CD4-positive, alpha-beta memory T cell (primary cell): ENCODE measurements at regions not wholly inside any gene's neighbourhood (a gene's known extent, or its start where the extent isn't known, plus 50 kb on each side); places are given as distances from the start of the nearest gene placed in this dataset.
"Not testable (repeated sequence)": the region's sequence is repeated elsewhere in the genome, so short reads cannot be mapped to it uniquely, and the experiment has no call there.

Source experiments
- CTCF ChIA-PET: fragments of 350-600 bp; sonication (Branson Sonifier 250); formaldehyde crosslinking; loops from one replicate; lab custom pipeline; 2021; ENCODE audit warnings: inconsistent platforms; ENCODE audit not compliant: partially characterized antibody; lab: Charles Lee
- POLR2A ChIA-PET: fragments of 350-600 bp; sonication (Branson Sonifier 250); formaldehyde crosslinking; loops from one replicate; lab custom pipeline; 2021; ENCODE audit not compliant: partially characterized antibody; lab: Charles Lee
- DNase-seq, 5 donors: peaks; one replicate each; pipeline versions ENCODE4 v3.0.0 to v3.0.0-alpha.2; 2020 to 2022; ENCODE audit warnings: mixed read lengths in 1 of 5
- H3K27ac ChIP-seq: one replicate; pipeline ENCODE4 v1.7.0; 2013; ENCODE audit warnings: low read depth, low read length
- H3K27me3 ChIP-seq: 2 replicates; pipeline ENCODE4 v1.7.0; 2013; ENCODE audit warnings: mild to moderate bottlenecking, low read length, moderate library complexity; ENCODE audit not compliant: insufficient read depth
- H3K36me3 ChIP-seq: 2 replicates; pipeline ENCODE4 v1.7.0; 2013; ENCODE audit warnings: mild to moderate bottlenecking, low read length, moderate library complexity; ENCODE audit not compliant: insufficient read depth
- H3K4me1 ChIP-seq: 2 replicates; pipeline ENCODE4 v1.7.0; 2013; ENCODE audit warnings: mild to moderate bottlenecking, low read length, moderate library complexity; ENCODE audit not compliant: insufficient read depth
- H3K4me3 ChIP-seq, 2 donors: one replicate each; pipeline ENCODE4 v1.7.0; 2013; ENCODE audit warnings: low read length in 2 of 2, mild to moderate bottlenecking in 1 of 2
- H3K9me3 ChIP-seq, 2 donors: one replicate each; pipeline ENCODE4 v1.7.0; 2013; ENCODE audit warnings: low read length in 2 of 2, control low read depth in 1 of 2; ENCODE audit not compliant: control insufficient read depth in 1 of 2
- H3K27ac Mint-ChIP-seq, 7 donors: one replicate each; pipeline ENCODE4 v1.8.0; 2020 to 2021; ENCODE audit warnings: mixed read lengths in 7 of 7, mild to moderate bottlenecking in 6 of 7, inconsistent platforms in 3 of 7, moderate library complexity in 3 of 7
- H3K27me3 Mint-ChIP-seq, 2 donors: one replicate each; pipeline ENCODE4 v1.8.0; 2020 to 2021; ENCODE audit warnings: mixed read lengths in 2 of 2
- H3K36me3 Mint-ChIP-seq, 2 donors: one replicate each; pipeline ENCODE4 v1.8.0; 2020 to 2021; ENCODE audit warnings: mixed read lengths in 2 of 2, inconsistent platforms in 1 of 2, mild to moderate bottlenecking in 1 of 2
- H3K4me1 Mint-ChIP-seq, 4 donors: one replicate each; pipeline ENCODE4 v1.8.0; 2020 to 2021; ENCODE audit warnings: mixed read lengths in 4 of 4, mild to moderate bottlenecking in 1 of 4
- H3K4me3 Mint-ChIP-seq, 8 donors: one replicate each; pipeline ENCODE4 v1.8.0; 2020 to 2021; ENCODE audit warnings: mixed read lengths in 8 of 8, mild to moderate bottlenecking in 7 of 8, moderate library complexity in 6 of 8, inconsistent platforms in 3 of 8
- H3K9me3 Mint-ChIP-seq, 8 donors: one replicate each; pipeline ENCODE4 v1.8.0; 2020 to 2021; ENCODE audit warnings: mixed read lengths in 8 of 8, mild to moderate bottlenecking in 5 of 8, inconsistent platforms in 3 of 8, moderate library complexity in 1 of 8
- intact Hi-C: fragments of 100-400 bp; cut with micrococcal nuclease; formaldehyde crosslinking; loops from one replicate; pipeline ENCODE4 v1.15.1; 2023

DNA sequence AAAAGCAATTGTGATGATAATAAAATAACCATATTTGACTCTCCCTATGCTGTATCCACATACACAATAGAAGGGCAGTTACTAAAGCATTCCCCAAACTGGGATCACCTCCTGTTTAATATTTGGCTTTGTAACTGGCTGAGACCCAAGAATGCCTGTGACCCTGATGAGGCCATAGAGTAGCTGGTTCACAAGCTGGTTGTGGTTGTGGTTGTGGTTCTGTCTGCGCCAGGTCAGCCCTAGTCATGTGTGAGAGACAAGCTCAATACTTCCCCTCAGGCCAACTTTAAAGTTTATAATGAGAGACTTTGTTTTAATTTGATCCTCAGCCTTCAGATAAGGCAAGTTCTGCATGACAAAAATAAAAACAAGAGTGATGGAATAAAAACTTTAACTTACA lies 209.9 kb downstream of the PARM1 start:
- no peaks in the 10 kb centered on the region for H3K36me3 Mint-ChIP-seq
- POLR2A ChIA-PET = no interaction called here
- Histone ChIP-seq H3K36me3 (no peaks in the 10 kb centered on the region), H3K9me3 (no peaks in the 10 kb centered on the region), H3K27me3 (no peaks in the 10 kb centered on the region), H3K4me1 (no peaks in the 10 kb centered on the region), H3K27ac (no peak overlapping the region), H3K4me3 (no peak overlapping the region)
- intact Hi-C loops = no loop called here
- CTCF ChIA-PET = no interaction called here
- peaks cover 0 to 5% (median 4%) of the 10 kb centered on the region in 8 donors for H3K9me3 Mint-ChIP-seq
- H3K4me1 Mint-ChIP-seq = no peaks in the 10 kb centered on the region
- no peak for DNase-seq
- no peak overlapping the region for H3K4me3 Mint-ChIP-seq
- peaks cover 0 to 2% of the 10 kb centered on the region in 2 donors for H3K27me3 Mint-ChIP-seq
- H3K27ac Mint-ChIP-seq = no peak overlapping the region

DNA sequence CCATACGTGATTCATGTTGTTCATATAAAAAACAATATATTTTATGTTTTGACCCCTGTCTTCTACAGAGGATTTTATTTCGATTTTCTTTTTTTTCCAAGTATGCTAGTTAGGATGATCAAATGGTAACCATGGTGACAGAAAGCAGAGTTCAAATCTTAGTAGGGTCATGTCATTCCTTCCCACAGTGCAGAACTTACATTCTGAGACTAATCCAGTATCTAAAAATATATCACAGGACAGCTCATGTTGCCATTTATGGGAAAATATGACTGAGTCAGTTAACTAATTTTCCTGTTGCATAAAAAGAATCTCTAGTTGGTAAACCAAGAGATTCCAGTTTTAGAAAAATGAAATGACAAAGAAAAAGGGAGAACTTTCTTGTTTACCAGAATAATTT lies 209.5 kb downstream of the PARM1 start:
- Histone ChIP-seq H3K4me3 (no peak overlapping the region), H3K9me3 (no peaks in the 10 kb centered on the region), H3K36me3 (no peaks in the 10 kb centered on the region), H3K4me1 (no peaks in the 10 kb centered on the region), H3K27me3 (no peaks in the 10 kb centered on the region), H3K27ac (no peak overlapping the region)
- Mint-ChIP-seq H3K36me3 (no peaks in the 10 kb centered on the region), H3K4me3 (no peak overlapping the region), H3K4me1 (no peaks in the 10 kb centered on the region), H3K9me3 (peaks cover 0 to 4% (median 3%) of the 10 kb centered on the region in 8 donors), H3K27ac (no peak overlapping the region), H3K27me3 (peaks cover 0 to 2% of the 10 kb centered on the region in 2 donors)
- no peak for DNase-seq
- ChIA-PET CTCF (no interaction called here), POLR2A (no interaction called here)
- intact Hi-C loops = no loop called here

DNA sequence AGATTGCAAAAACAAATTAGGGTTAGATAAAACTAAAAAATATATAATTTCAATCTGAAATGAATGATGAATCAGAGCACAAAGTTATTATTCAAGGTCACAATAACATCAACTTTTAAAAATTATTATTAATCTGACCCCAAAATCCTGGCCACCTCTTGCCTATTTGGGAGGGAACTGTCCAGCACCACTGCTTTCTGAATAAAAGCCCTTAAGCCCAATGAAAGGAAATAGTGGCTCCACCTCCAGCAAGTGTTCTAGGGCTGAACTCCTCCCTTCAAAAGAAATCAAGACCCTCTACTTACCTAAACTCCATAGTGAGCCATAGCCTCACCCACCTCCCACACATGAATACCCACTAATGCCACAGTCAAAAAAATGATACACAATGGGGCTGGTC lies 208.2 kb downstream of the PARM1 start:
- POLR2A ChIA-PET = no interaction called here
- Histone ChIP-seq H3K27ac (no peak overlapping the region), H3K4me1 (no peaks in the 10 kb centered on the region), H3K4me3 (no peak overlapping the region), H3K9me3 (no peaks in the 10 kb centered on the region), H3K27me3 (no peaks in the 10 kb centered on the region), H3K36me3 (no peaks in the 10 kb centered on the region)
- CTCF ChIA-PET = no interaction called here
- intact Hi-C loops = no loop called here
- Mint-ChIP-seq H3K27ac (no peak overlapping the region), H3K36me3 (no peaks in the 10 kb centered on the region), H3K4me1 (no peaks in the 10 kb centered on the region), H3K27me3 (peaks cover 0 to 2% of the 10 kb centered on the region in 2 donors), H3K4me3 (no peak overlapping the region), H3K9me3 (peaks cover 0 to 6% (median 3%) of the 10 kb centered on the region in 8 donors)
- no peak for DNase-seq

DNA sequence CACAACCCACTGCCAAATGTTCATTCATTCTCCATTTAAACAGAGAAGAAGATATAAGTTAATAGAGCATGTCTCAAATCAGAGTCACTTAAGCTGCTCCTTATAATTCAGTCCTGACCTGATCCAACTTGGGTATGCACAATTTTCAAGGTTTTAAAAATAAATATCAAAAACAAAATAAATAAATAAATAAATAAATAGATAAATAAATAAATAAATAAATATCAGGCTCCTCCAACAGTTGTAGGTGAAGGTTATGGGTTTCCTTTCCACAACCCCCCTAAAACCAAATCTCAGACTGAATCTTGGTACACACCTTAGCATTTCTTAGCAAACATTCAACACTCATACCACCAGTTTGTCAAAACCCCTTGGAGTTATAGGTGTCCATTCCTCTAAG lies 204.4 kb downstream of the PARM1 start:
- no peak overlapping the region for H3K27ac Mint-ChIP-seq
- ChIA-PET CTCF (no interaction called here), POLR2A (no interaction called here)
- Histone ChIP-seq H3K27me3 (no peaks in the 10 kb centered on the region), H3K4me3 (no peak overlapping the region), H3K27ac (no peak overlapping the region), H3K36me3 (no peaks in the 10 kb centered on the region), H3K9me3 (no peaks in the 10 kb centered on the region), H3K4me1 (no peaks in the 10 kb centered on the region)
- H3K4me1 Mint-ChIP-seq = no peaks in the 10 kb centered on the region
- H3K27me3 Mint-ChIP-seq = peaks cover 0 to 2% of the 10 kb centered on the region in 2 donors
- no peak overlapping the region for H3K4me3 Mint-ChIP-seq
- DNase-seq = no peak
- peaks cover 0 to 6% (median 4%) of the 10 kb centered on the region in 8 donors for H3K9me3 Mint-ChIP-seq
- intact Hi-C loops = no loop called here
- H3K36me3 Mint-ChIP-seq = no peaks in the 10 kb centered on the region

DNA sequence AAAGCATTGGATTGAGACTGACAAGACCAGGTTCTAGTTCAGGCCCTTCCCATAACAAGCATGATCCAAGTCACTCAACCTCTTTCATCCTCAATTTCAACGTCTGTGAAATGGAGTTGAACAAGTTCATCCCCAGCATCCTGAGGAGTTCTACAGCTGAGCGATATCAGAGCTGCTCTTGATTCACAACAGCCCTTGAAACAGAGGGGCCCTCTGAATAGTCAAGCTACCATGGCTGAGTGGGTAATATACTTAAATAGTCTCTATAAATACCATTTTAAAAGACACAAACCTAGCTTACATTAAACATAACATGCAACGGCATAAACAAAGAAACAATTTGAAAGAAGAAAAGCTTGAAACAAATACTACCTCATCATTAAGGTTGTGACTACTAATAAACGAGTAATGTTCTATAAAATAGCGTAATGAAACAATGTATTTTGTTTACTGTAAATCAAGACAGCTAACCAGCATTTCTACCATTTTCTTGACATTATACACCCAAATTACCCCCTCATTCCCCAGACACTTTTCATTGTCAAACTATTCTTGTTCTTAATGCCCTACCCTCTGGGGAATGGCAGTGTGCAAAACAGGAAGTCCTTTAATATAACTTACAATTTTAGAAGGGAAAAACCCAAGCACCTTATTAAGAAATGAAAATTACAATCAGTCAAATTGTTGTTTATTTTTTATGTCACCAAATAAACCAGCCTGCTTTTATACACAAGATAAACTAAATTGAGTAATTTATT lies 202.3 kb downstream of the PARM1 start:
- Mint-ChIP-seq H3K36me3 (no peaks in the 10 kb centered on the region), H3K4me1 (no peaks in the 10 kb centered on the region), H3K4me3 (no peak overlapping the region), H3K27ac (no peak overlapping the region), H3K27me3 (peaks cover 0 to 2% of the 10 kb centered on the region in 2 donors), H3K9me3 (peaks cover 0 to 4% (median 2%) of the 10 kb centered on the region in 8 donors)
- Histone ChIP-seq H3K9me3 (no peaks in the 10 kb centered on the region), H3K4me3 (no peak overlapping the region), H3K36me3 (no peaks in the 10 kb centered on the region), H3K27me3 (no peaks in the 10 kb centered on the region), H3K4me1 (no peaks in the 10 kb centered on the region), H3K27ac (no peak overlapping the region)
- POLR2A ChIA-PET = no interaction called here
- CTCF ChIA-PET = no interaction called here
- intact Hi-C loops = no loop called here
- DNase-seq = no peak

DNA sequence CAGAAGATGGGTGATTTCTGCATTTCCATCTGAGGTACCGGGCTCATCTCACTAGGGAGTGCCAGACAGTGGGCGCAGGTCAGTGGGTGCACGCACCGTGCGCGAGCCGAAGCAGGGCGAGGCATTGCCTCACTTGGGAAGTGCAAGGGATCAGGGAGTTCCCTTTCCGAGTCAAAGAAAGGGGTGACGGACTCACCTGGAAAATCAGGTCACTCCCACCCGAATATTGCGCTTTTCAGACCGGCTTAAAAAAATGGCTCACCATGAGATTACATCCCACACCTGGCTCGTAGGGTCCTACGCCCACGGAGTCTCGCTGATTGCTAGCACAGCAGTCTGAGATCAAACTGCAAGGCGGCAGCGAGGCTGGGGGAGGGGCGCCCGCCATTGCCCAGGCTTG lies 194.0 kb downstream of the PARM1 start:
- POLR2A ChIA-PET, H3K36me3 Mint-ChIP-seq, H3K27me3 ChIP-seq, CTCF ChIA-PET, H3K4me3 ChIP-seq, H3K27ac ChIP-seq, DNase-seq, H3K27me3 Mint-ChIP-seq, H3K4me1 ChIP-seq, H3K36me3 ChIP-seq, H3K4me1 Mint-ChIP-seq, intact Hi-C loops, H3K9me3 ChIP-seq: not testable (repeated sequence)
- Mint-ChIP-seq H3K4me3 (peak overlapping the region in 1 of 8 donors; percentile 66), H3K27ac (peak overlapping the region in 1 of 7 donors; percentile 18), H3K9me3 (peaks cover 0 to 14% (median 6%) of the 10 kb centered on the region in 8 donors)

DNA sequence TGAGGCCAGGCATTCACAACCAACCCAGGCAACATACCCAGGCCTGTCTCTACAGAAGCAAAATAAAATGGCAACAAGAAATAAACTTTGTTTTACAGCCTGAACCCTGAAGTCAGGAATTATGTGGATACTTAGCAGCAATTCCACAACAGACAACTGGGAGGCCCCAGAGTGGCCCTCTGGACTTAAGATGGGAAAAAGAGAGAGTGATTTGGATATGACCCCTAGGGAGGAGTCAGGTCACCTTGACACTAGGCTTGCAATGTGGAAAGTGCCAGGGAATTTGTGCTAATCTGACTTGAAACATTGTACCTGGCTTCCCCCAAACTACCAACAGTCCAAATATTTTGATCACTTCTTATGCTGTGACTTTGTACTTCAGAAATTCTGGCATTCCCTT lies 193.1 kb downstream of the PARM1 start:
- no peak overlapping the region for H3K4me3 Mint-ChIP-seq

More for the DNA sequence above, 193.1 kb downstream of the PARM1 start:
- ChIA-PET POLR2A (no interaction called here), CTCF (no interaction called here)
- no peak overlapping the region for H3K27ac Mint-ChIP-seq
- intact Hi-C loops = no loop called here
- peaks cover 0 to 18% (median 6%) of the 10 kb centered on the region in 8 donors for H3K9me3 Mint-ChIP-seq
- H3K4me3 ChIP-seq = no peak overlapping the region
- no peak for DNase-seq
- no peaks in the 10 kb centered on the region for H3K27me3 Mint-ChIP-seq
- no peaks in the 10 kb centered on the region for H3K36me3 ChIP-seq
- H3K27ac ChIP-seq = no peak overlapping the region
- H3K27me3 ChIP-seq = no peaks in the 10 kb centered on the region
- no peaks in the 10 kb centered on the region for H3K4me1 Mint-ChIP-seq
- no peaks in the 10 kb centered on the region for H3K4me1 ChIP-seq
- no peaks in the 10 kb centered on the region for H3K9me3 ChIP-seq
- H3K36me3 Mint-ChIP-seq = no peaks in the 10 kb centered on the region
